D341Med (cell line): ENCODE measurements at regions not wholly inside any gene's neighbourhood (a gene's known extent, or its start where the extent isn't known, plus 50 kb on each side); places are given as distances from the start of the nearest gene placed in this dataset.

Experiments used
- DNase-seq: peaks from one replicate; pipeline ENCODE4 v3.0.0; 2012; ENCODE audit warnings: low spot score

- no peak for DNase-seq
Observed at GRCh38 chr20:39398656-39399055, 436.5 kb downstream of the DHX35 start.

- DNase-seq = no peak
Observed at GRCh38 chr20:39397646-39398045, 435.5 kb downstream of the DHX35 start.

GRCh38 chr20:39395478-39396291 lies 433.5 kb downstream of the DHX35 start:
- no peak for DNase-seq

- DNase-seq = no peak
Observed at GRCh38 chr20:39394461-39394860, 432.3 kb downstream of the DHX35 start.

- DNase-seq = no peak
Observed at GRCh38 chr20:39390186-39390585, 428.0 kb downstream of the DHX35 start.

GRCh38 chr20:39381595-39381994 lies 419.5 kb downstream of the DHX35 start:
- no peak for DNase-seq

GRCh38 chr20:39378776-39379175 lies 416.6 kb downstream of the DHX35 start:
- no peak for DNase-seq

- no peak for DNase-seq
Observed at GRCh38 chr20:39376788-39377187, 414.6 kb downstream of the DHX35 start.

- no peak for DNase-seq
Observed at GRCh38 chr20:39364320-39364719, 402.2 kb downstream of the DHX35 start.

GRCh38 chr20:39359981-39360620 lies 398.0 kb downstream of the DHX35 start:
- no peak for DNase-seq

- no peak for DNase-seq
Observed at GRCh38 chr20:39358052-39358451, 395.9 kb downstream of the DHX35 start.

- DNase-seq = no peak
Observed at GRCh38 chr20:39356908-39357307, 394.8 kb downstream of the DHX35 start.

GRCh38 chr20:39349240-39349639 lies 387.1 kb downstream of the DHX35 start:
- no peak for DNase-seq

GRCh38 chr20:39347626-39348025 lies 385.5 kb downstream of the DHX35 start:
- DNase-seq = no peak

GRCh38 chr20:39342463-39342862 lies 380.3 kb downstream of the DHX35 start:
- no peak for DNase-seq

- no peak for DNase-seq
Observed at GRCh38 chr20:39338469-39339376, 376.6 kb downstream of the DHX35 start.

- DNase-seq = no peak
Observed at GRCh38 chr20:39333211-39333610, 371.1 kb downstream of the DHX35 start.

- DNase-seq = no peak
Observed at GRCh38 chr20:39328347-39328746, 366.2 kb downstream of the DHX35 start.

- DNase-seq = no peak
Observed at GRCh38 chr20:39326050-39326449, 363.9 kb downstream of the DHX35 start.

- no peak for DNase-seq
Observed at GRCh38 chr20:39318911-39319310, 356.8 kb downstream of the DHX35 start.

GRCh38 chr20:39312676-39313075 lies 350.5 kb downstream of the DHX35 start:
- no peak for DNase-seq

- no peak for DNase-seq
Observed at GRCh38 chr20:39311851-39312506, 349.8 kb downstream of the DHX35 start.
